GM19043 (cell line): ENCODE measurements at regions not wholly inside any gene's neighbourhood (a gene's known extent, or its start where the extent isn't known, plus 50 kb on each side); places are given as distances from the start of the nearest gene placed in this dataset.
"Not testable (repeated sequence)": the region's sequence is repeated elsewhere in the genome, so short reads cannot be mapped to it uniquely, and the experiment has no call there.

ENCODE experiments used
- ATAC-seq: cut with Tn5 transposase; IDR thresholded peaks from one replicate; pipeline ENCODE4 v1.9.1; 2021; ENCODE audit warnings: low read depth; ENCODE audit not compliant: unreplicated experiment

DNA sequence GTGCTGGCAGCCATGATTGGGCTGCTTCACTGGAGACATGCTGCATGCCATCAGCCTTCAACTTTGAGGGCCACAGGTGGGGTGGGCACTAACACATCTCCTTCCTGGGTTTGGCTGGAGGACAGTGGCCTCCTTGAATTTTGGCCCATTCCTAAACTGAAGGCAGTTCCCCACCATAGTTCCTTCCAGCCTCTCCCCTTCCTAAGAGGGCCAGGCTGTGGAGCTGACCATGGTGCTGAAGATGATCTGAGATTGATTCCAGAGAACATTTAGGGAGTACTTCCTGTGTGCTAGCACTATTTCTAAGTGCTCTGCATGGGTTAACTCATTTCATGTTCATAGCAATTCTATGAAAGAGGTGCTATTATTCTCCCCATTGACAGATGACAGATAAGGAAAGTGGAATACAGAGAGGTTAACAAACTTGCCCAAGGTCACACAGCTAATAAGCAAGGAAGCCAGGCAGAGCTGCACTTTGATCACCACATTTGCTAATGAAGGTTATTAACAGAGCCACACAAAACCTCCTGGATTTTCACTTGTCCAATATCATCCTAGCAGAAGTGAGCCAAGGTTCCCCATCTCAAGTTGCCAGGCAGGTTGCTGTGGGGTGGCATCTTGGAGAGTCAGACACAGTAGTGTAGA, 175.3 kb downstream of the ZIC5 start:
- ATAC-seq = no peak

DNA sequence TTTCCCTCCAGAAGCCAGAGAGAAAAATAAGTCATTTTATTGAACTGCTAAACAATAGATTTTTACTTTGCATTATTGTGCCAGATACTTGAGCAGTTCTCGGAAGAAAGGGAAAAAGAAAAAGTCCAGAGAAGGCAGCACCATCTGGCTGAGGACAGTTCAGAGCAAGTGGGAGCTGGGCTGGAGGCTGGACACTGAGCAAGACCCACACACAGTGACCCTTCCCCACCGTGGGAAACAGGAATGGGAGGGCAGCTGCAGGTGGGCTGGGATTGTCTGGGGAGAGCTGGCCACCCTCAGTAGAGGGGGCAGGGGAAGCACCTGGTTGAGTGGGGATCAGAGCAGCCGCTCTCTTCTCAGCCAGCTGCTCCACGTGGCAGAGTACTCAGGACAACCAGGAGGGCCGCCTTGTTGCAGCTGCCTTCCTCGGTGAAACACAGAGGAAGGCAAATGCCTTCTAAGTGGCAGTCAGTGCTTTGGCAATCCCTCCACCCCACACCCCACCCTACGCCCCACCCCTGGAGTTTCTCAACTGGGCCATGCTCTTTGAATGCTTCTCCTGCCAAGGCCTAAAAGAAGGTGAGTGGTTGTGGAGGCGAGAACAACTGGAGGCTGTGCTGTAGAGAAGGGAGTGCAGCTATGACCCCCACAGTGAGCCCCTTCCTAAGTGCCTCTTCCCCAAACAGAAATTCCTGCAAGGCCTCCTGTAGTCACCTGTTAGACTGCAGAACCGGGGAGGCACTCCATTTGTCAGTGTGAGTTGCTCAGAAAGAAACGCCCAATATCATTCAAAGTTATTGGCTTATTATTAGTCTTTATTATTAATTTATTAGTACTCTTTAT, 179.3 kb downstream of the ZIC5 start:
- ATAC-seq = no peak

DNA sequence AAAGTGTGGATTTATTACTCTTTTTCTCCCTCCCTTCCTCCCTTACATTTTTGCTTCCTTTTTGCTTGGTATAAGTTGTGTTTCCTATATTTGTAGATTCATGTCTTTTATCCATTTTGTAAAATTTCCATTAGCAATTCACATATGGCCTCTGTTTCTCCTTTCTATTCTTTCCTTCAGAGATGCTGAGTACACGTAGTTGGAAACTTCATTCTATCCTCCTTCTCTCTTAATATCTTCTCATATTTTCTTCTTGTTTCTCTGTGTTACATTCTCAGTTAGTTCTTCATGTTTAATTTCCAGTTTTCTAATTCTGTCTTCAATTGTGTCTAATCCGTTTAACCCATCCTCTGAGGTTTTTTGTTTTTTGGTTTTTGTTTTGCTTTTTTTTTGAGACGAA, 188.9 kb downstream of the ZIC5 start:
- ATAC-seq = no peak

GRCh38 chr13:99778500-99778899, 193.1 kb downstream of the ZIC5 start:
- ATAC-seq = no peak

GRCh38 chr13:99777873-99778272, 193.7 kb downstream of the ZIC5 start:
- ATAC-seq = no peak

DNA sequence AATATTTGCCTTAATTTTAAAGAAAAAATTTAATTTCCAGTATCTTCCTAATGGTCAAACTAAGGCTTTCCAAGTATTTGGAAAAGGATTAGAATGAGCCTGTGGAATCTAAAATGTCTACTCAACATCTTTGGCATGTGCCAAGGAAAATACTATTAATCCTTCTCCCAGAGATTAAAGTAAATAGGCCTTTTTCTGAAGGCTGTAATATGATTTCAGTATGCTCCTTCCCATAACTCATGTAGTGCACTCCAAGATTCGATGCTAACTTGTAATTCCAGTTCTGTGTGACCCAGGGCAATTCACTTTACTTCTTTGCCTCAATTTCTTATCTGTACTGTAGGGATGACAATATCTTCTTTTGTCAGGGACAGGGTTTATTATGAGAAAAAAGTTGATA, 196.9 kb downstream of the ZIC5 start:
- ATAC-seq = no peak

- no peak for ATAC-seq
Observed at GRCh38 chr13:99768986-99769385, 202.6 kb downstream of the ZIC5 start.

DNA sequence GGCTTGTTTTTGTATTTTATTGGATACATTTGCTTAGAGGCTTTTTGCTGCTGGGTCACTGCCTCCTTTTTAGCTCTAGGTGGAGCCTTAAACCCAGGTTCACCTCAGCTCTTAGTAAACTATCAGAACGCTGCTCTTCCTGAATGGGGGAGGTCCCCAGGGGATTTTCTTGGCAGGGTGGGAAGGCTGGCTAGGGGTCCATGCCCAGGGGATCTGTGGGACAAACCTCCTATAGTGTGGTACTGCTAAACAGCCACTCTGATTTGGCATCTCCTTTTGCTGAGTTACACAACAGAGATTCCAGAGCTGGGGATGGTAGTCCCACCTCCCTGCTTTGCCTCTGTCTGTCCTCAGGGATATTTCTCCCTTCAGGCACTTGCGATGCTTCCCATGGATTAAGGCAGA, 204.9 kb downstream of the ZIC5 start:
- no peak for ATAC-seq

DNA sequence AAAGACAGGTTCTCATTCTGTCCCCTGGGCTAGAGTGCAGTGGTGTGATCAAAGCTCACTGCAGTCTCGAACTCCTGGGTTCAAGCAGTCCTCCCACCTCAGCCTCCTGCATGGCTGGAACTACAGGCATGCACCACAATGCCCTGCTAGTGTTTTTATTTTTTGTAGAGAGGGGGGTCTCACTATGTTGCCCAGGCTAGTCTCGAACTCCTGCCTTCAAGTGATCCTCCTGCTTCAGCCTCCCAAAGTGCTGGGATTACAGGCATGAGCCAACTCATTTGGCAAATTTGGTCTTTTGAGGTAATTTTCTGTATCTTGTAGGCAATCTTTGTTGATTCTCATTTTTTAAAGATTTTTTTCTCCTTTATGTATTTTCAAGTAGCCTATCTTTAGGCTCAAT, 205.7 kb downstream of the ZIC5 start:
- no peak for ATAC-seq

GRCh38 chr13:99760456-99760855, 211.1 kb downstream of the ZIC5 start:
- no peak for ATAC-seq

- no peak for ATAC-seq
Observed at GRCh38 chr13:99759163-99759552, 212.4 kb downstream of the ZIC5 start.

GRCh38 chr13:99758460-99759162, 213.0 kb downstream of the ZIC5 start:
- no peak for ATAC-seq

- no peak for ATAC-seq
Observed at GRCh38 chr13:99757756-99758459, 213.7 kb downstream of the ZIC5 start.

GRCh38 chr13:99756281-99756680, 215.3 kb downstream of the ZIC5 start:
- no peak for ATAC-seq

- ATAC-seq = not testable (repeated sequence)
Observed at GRCh38 chr13:99754750-99755149, 216.8 kb downstream of the ZIC5 start.

DNA sequence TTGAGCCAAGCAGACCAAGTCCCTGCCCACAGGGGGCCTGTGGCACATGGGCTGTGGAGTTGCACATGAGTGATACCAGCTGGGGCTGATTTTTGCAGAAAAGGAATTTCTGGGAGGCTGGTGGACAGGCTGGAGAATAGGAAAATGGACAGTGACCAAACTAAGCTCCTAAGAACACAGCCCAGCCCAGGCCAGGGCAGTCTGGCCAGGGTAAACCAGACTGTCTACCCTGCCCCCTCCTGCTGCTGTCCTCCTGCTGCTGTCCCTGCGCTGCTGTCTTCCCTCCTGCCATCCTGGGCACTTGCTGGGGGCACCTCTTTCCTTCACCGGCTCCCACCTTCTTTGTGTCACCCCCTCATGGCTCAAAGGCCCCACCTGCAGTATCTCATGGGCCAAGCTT, 219.2 kb downstream of the ZIC5 start:
- ATAC-seq = no peak

DNA sequence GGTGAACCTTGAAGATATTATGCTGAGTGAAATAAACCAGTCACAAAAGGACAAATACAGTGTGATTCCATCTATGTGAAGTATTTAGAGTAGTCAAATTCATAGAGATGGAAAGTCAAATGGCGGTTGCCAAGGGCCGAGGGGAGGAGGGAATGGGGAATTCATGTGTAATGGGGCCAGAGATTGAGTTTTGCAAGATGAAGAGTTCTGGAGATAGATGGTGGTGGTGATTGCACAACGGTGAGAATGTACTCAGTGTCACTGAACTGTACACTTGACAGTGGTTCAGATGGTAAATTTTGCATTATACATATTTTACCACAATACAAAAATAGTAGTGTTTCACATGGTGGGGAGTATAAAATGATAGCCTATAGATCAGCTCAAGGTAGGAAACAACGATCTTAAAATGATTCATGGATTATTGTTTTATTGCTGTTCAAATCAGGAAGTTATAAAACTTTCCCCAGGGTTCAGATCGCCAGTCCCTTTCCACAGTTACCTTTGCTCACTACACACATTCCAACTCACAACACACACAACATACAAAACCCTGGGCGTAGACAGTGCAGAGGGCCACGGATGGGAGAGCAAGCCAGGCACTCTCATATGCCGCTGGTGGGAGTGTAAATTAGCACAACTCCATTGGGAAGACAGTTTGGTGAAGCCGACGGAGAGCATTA, 219.9 kb downstream of the ZIC5 start:
- no peak for ATAC-seq

GRCh38 chr13:99750951-99751350, 220.6 kb downstream of the ZIC5 start:
- no peak for ATAC-seq

DNA sequence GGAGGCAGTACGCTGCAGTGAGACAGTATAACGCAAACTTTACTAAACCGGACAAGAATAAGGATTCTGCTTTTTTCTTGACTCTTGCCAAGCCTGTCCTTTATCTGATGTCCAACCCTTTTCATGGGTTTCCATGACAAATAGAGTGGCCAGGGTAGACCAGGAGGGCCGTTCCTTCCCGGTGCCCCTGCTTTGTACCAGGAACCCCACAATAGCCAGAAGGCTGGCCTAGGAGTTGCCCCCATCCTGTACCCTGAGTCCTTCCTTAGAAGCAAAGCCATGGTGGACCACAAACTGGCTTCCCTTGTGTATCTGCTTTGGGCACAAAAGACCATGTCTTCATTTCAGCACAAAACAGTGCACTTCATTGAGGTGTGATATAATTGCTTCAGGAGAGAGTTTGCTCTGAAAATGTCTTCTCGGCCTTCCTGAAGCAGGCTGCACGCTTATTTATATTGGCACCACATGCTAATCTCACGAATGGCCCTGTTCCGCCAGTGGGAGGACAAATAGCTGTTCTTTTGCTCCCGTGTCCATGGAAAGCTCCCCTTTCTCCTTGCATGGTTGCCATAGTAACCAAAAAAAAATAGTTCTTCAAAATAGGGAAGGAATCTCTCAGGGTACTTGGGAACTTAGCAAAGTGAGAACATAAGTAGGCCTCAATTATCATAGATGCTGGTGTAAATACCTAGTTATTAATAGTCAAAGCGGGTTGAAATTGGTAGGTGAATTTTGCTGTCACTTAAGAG, 222.1 kb downstream of the ZIC5 start:
- ATAC-seq = no peak

GRCh38 chr13:99747403-99747710, 224.2 kb downstream of the ZIC5 start:
- ATAC-seq = no peak
